Kidney (tissue), 13 donors: ENCODE measurements at regions not wholly inside any gene's neighbourhood (a gene's known extent, or its start where the extent isn't known, plus 50 kb on each side); places are given as distances from the start of the nearest gene placed in this dataset.

Source experiments
- DNase-seq, 5 donors: peaks; one replicate each; pipeline ENCODE4 v3.0.0-alpha.2; 2013 to 2020
- FAIRE-seq: peaks from 2 replicates; lab custom pipeline; 2012; peaks lifted over from hg19 to GRCh38; lab: Jason Lieb, UNC
- H3K27ac ChIP-seq, 2 donors: one replicate each; pipeline ENCODE4 v1.7.0; 2013; ENCODE audit warnings: low read depth in 2 of 2, low read length in 2 of 2, inconsistent platforms in 1 of 2
- H3K27me3 ChIP-seq: one replicate; pipeline ENCODE4 v1.7.1; 2013; ENCODE audit warnings: low read length, inconsistent platforms; ENCODE audit not compliant: control insufficient read depth, insufficient read depth
- H3K36me3 ChIP-seq, 3 donors: one replicate each; pipeline versions ENCODE4 v1.7.0 to v1.7.1; 2013; ENCODE audit warnings: low read length in 3 of 3, control low read depth in 1 of 3, inconsistent platforms in 1 of 3; ENCODE audit not compliant: insufficient read depth in 3 of 3, control insufficient read depth in 2 of 3
- H3K4me1 ChIP-seq, 3 donors: one replicate each; pipeline versions ENCODE4 v1.7.0 to v1.7.1; 2013; ENCODE audit warnings: low read length in 3 of 3, inconsistent platforms in 1 of 3, low read depth in 1 of 3; ENCODE audit not compliant: control insufficient read depth in 2 of 3, insufficient read depth in 2 of 3
- H3K4me3 ChIP-seq, 3 donors: one replicate each; pipeline versions ENCODE4 v1.7.0 to v1.8.1; 2013; ENCODE audit warnings: low read length in 3 of 3, control low read depth in 1 of 3, inconsistent platforms in 1 of 3
- H3K9ac ChIP-seq, 3 donors: one replicate each; pipeline versions ENCODE4 v1.7.0 to v1.7.1; 2013; ENCODE audit warnings: low read length in 3 of 3, control low read depth in 1 of 3, inconsistent platforms in 1 of 3
- H3K9me3 ChIP-seq, 3 donors: one replicate each; pipeline versions ENCODE4 v1.7.0 to v1.7.1; 2013; ENCODE audit warnings: low read length in 3 of 3, control low read depth in 1 of 3, inconsistent platforms in 1 of 3; ENCODE audit not compliant: control insufficient read depth in 2 of 3, insufficient read depth in 1 of 3
- intact Hi-C: fragments of 100-400 bp; cut with DNase I; formaldehyde crosslinking; loops from one replicate; pipeline ENCODE4 v1.11.1; 2022
- TF ChIP-seq, protein P1 (sequence below): IDR thresholded peaks from 3 replicates; pipeline ENCODE4 v1.5.1; 2012; ENCODE audit warnings: mild to moderate bottlenecking, moderate library complexity, borderline replicate concordance; ENCODE audit not compliant: insufficient read depth; ENCODE audit errors: extremely low read depth
- donor health status: control.
- donor health status: control.
- donor health status: control.
- donor health status: control.
- donor health status: control.
- donor health status: DM: yes; HTN: yes; CAD: no.
- donor health status: Normal renal cell carcinoma (clear cell type).

- Histone ChIP-seq H3K27me3 (no peaks in the 10 kb centered on the region), H3K9ac (no peak overlapping the region), H3K36me3 (no peaks in the 10 kb centered on the region), H3K27ac (peak overlapping the region; percentile 33 to 61), H3K4me1 (peaks cover 0 to 19% (median 8%) of the 10 kb centered on the region in 3 donors), H3K4me3 (no peak overlapping the region), H3K9me3 (no peaks in the 10 kb centered on the region)
- TF ChIP-seq, protein P1, sequence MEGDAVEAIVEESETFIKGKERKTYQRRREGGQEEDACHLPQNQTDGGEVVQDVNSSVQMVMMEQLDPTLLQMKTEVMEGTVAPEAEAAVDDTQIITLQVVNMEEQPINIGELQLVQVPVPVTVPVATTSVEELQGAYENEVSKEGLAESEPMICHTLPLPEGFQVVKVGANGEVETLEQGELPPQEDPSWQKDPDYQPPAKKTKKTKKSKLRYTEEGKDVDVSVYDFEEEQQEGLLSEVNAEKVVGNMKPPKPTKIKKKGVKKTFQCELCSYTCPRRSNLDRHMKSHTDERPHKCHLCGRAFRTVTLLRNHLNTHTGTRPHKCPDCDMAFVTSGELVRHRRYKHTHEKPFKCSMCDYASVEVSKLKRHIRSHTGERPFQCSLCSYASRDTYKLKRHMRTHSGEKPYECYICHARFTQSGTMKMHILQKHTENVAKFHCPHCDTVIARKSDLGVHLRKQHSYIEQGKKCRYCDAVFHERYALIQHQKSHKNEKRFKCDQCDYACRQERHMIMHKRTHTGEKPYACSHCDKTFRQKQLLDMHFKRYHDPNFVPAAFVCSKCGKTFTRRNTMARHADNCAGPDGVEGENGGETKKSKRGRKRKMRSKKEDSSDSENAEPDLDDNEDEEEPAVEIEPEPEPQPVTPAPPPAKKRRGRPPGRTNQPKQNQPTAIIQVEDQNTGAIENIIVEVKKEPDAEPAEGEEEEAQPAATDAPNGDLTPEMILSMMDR, result no peak
- intact Hi-C loops, result no loop called here
- DNase-seq (no peak), FAIRE-seq (no peak)
Measured at GRCh38 chr2:12007282-12007681, 260.9 kb downstream of the LPIN1 start.

DNA sequence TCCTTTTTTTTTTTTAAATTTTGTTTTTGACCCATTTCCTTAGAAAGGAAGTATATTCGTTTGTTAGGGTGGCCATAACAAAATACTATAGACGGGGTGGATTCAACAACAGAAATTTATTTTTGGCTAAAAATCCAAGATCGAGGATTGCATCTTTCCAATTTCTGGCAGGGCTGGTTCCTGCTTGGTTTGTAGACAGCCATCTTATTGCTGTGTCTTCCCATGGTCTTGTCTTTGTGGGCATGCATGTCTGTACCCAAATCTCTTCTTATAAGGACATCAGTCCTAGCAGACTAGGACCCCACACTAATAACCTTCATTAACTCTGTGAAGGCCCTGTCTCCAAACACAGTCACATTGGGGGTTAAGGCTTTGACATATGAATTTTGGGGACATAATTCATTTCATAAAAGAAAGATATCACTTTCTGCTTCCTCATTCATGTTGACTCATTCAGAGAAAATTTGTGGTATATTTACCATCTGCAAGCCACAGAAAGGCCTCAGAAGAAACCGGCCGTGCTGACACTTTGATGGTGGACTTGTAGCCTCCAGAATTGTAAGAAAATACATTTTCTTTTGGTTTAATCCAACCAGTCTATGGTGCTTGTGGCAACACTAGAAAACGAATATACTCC, 262.1 kb downstream of the LPIN1 start:
- TF ChIP-seq, protein P1, result no peak
- Histone ChIP-seq H3K27me3 (no peaks in the 10 kb centered on the region), H3K27ac (no peak overlapping the region), H3K36me3 (no peaks in the 10 kb centered on the region), H3K9ac (no peak overlapping the region), H3K4me1 (peaks cover 0 to 19% (median 8%) of the 10 kb centered on the region in 3 donors), H3K9me3 (no peaks in the 10 kb centered on the region), H3K4me3 (no peak overlapping the region)
- no peak for DNase-seq
- intact Hi-C loops, result no loop called here
- FAIRE-seq, result no peak

DNA sequence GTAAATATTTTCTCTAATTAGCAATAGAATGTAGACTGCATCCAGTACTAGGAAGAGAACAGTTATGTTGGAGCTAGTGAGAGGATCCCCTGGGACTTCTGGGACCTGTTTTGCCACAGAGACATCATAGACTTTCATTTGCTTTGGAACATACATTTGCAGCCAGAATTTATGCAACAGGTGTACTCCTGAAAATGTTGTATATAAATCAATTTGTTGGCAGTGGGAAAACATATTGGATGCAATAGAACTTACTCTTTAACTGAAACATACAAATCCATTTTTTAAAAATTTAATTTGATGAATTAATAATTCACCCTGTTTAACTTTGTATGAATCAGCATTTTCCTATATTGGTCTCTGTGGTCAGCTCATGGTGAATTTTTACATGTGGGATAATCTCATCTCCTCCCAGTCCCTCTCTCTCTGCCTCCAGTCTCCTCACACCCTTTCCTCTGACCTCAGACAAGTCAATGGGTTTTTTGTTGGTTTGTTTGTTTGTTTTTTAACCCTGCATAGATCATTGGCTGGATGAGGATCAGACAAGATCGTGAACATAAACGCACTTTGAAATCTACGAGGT, 263.0 kb downstream of the LPIN1 start:
- Histone ChIP-seq H3K9me3 (no peaks in the 10 kb centered on the region), H3K4me1 (peaks cover 0 to 19% (median 8%) of the 10 kb centered on the region in 3 donors), H3K9ac (no peak overlapping the region), H3K4me3 (no peak overlapping the region), H3K27ac (no peak overlapping the region), H3K36me3 (no peaks in the 10 kb centered on the region), H3K27me3 (no peaks in the 10 kb centered on the region)
- TF ChIP-seq, protein P1, result no peak
- intact Hi-C loops, result no loop called here
- FAIRE-seq (no peak), DNase-seq (no peak)
